HL-60 (cell line): ENCODE measurements at regions not wholly inside any gene's neighbourhood (a gene's known extent, or its start where the extent isn't known, plus 50 kb on each side); places are given as distances from the start of the nearest gene placed in this dataset.

Experiments
- CTCF ChIP-seq: IDR thresholded peaks from one replicate; pipeline ENCODE4 v1.5.1; 2011; ENCODE audit warnings: low read length, control low read depth, inconsistent platforms; ENCODE audit not compliant: insufficient read depth
- POLR2AphosphoS5 ChIP-seq: IDR thresholded peaks from 2 replicates; pipeline ENCODE4 v1.6.1; 2012; ENCODE audit warnings: low read depth
- REST ChIP-seq: IDR thresholded peaks from 2 replicates; pipeline ENCODE4 v1.6.1; 2012; ENCODE audit warnings: low read depth; ENCODE audit not compliant: insufficient replicate concordance

GRCh38 chr6:22904431-22904830, 335.1 kb downstream of the HDGFL1 start:
- TF ChIP-seq CTCF: no peak
- TF ChIP-seq REST: no peak
- no peak for TF ChIP-seq POLR2AphosphoS5
